K562 (cell line): ENCODE measurements at regions not wholly inside any gene's neighbourhood (a gene's known extent, or its start where the extent isn't known, plus 50 kb on each side); places are given as distances from the start of the nearest gene placed in this dataset.

ENCODE experiments used
- ATAC-seq: fragments of 200-7000 bp; cut with Tn5 transposase; 3 replicates; pipeline ENCODE4 v1.9.1; 2020; ENCODE audit warnings: moderate library complexity
- BruUV-seq: library from RNA; stranded (reverse); fragments of 400-500 nt; replicated peaks from 2 replicates; lab custom pipeline; 2021; lab: Mats Ljungman, UMichigan
- CTCF ChIA-PET: fragments of 300-600 bp; formaldehyde crosslinking; extraction: SDS; loops from one replicate; lab custom pipeline; 2021; ENCODE audit warnings: low intra/inter-chr PET ratio; lab: Yijun Ruan, JAX
- POLR2A ChIA-PET: fragments of 300-600, 350-650 bp; sonication (Branson Sonifier 250); formaldehyde crosslinking; extraction: SDS; loops from one replicate; lab custom pipeline; 2021; ENCODE audit warnings: antibody characterized with exemption, inconsistent platforms; lab: Yijun Ruan, JAX
- DNase-seq, 4 experiments: peaks; one replicate each; pipeline versions ENCODE4 v3.0.0 to v3.0.0-alpha.2; 2011 to 2018; ENCODE audit warnings: low spot score in 3 of 4, mixed read lengths in 3 of 4; ENCODE audit errors: extremely low read depth in 1 of 4
- FAIRE-seq: peaks from 2 replicates; lab custom pipeline; 2011; peaks lifted over from hg19 to GRCh38; lab: Jason Lieb, UNC
- H2AFZ ChIP-seq: 2 replicates; pipeline ENCODE4 v1.6.0; 2011; ENCODE audit warnings: low read depth, low read length, control low read depth, inconsistent platforms
- H3K27ac ChIP-seq: fragments of 200-600 bp; 3 replicates; pipeline ENCODE4 v1.8.0; 2011; ENCODE audit warnings: low read depth, mild to moderate bottlenecking, control low read depth, inconsistent platforms, low read length, moderate library complexity, mixed read lengths; ENCODE audit errors: extremely low read depth
- H3K27me3 ChIP-seq, 2 experiments: fragments of 300-600 bp in 1 of 2; 2 replicates in 1 of 2; 3 replicates in 1 of 2; pipeline versions ENCODE4 v1.6.0 to v1.8.0; 2011; ENCODE audit warnings: inconsistent platforms in 2 of 2, low read length in 2 of 2, mild to moderate bottlenecking in 1 of 2, mixed read lengths in 1 of 2, moderate library complexity in 1 of 2; ENCODE audit not compliant: control insufficient read depth in 2 of 2, insufficient read depth in 2 of 2
- H3K36me3 ChIP-seq: fragments of 300-600 bp; 3 replicates; pipeline ENCODE4 v1.8.0; 2011; ENCODE audit warnings: mild to moderate bottlenecking, low read length, inconsistent platforms; ENCODE audit not compliant: control insufficient read depth, insufficient read depth
- H3K4me1 ChIP-seq, 2 experiments: fragments of 200-600 bp in 1 of 2; replicated peaks in 1 of 2; 2 replicates in 1 of 2; 3 replicates in 1 of 2; pipeline versions ENCODE4 v1.5.1 to v1.8.0; 2011; ENCODE audit warnings: inconsistent platforms in 2 of 2, low read length in 2 of 2, mild to moderate bottlenecking in 1 of 2, mixed read lengths in 1 of 2, moderate library complexity in 1 of 2; ENCODE audit not compliant: control insufficient read depth in 2 of 2, insufficient read depth in 2 of 2
- H3K4me2 ChIP-seq: 2 replicates; pipeline ENCODE4 v1.6.1; 2011; ENCODE audit warnings: low read length, control low read depth, inconsistent platforms, mixed read lengths; ENCODE audit not compliant: insufficient read depth
- H3K4me3 ChIP-seq: fragments of 200-600 bp; sonication (generic), shearing (Covaris generic); 2 replicates; pipeline ENCODE4 v1.5.1; 2016; ENCODE audit warnings: control low read depth, inconsistent platforms
- H3K79me2 ChIP-seq: fragments of 200-600 bp; 3 replicates; pipeline ENCODE4 v1.8.0; 2011; ENCODE audit warnings: low read length, inconsistent platforms; ENCODE audit not compliant: control insufficient read depth, insufficient read depth
- H3K9ac ChIP-seq, 2 experiments: 2 replicates each; pipeline versions ENCODE4 v1.6.0 to v1.6.1; 2011; ENCODE audit warnings: low read depth in 2 of 2, low read length in 2 of 2, control low read depth in 1 of 2, inconsistent platforms in 1 of 2, mild to moderate bottlenecking in 1 of 2, mixed read lengths in 1 of 2; ENCODE audit not compliant: insufficient read depth in 1 of 2
- H3K9me1 ChIP-seq: one replicate; pipeline ENCODE4 v1.6.0; 2011; ENCODE audit warnings: inconsistent platforms, mild to moderate bottlenecking, low read length, moderate library complexity; ENCODE audit not compliant: control insufficient read depth, insufficient read depth
- H3K9me3 ChIP-seq: replicated peaks from 2 replicates; pipeline ENCODE4 v1.5.1; 2011; ENCODE audit warnings: low read depth, low read length, inconsistent platforms; ENCODE audit not compliant: control insufficient read depth, insufficient read depth
- H4K20me1 ChIP-seq: replicated peaks from 2 replicates; pipeline ENCODE4 v1.6.1; 2011; ENCODE audit warnings: low read length, inconsistent platforms, mixed read lengths; ENCODE audit not compliant: control insufficient read depth, insufficient read depth
- CSDE1 ChIP-seq, 2 experiments: fragments of 450-650 bp; IDR thresholded peaks; 2 replicates each; pipeline ENCODE4 v1.6.1; 2016; ENCODE audit warnings: mild to moderate bottlenecking in 1 of 2
- EZH2 ChIP-seq: IDR thresholded peaks from 2 replicates; pipeline ENCODE4 v1.6.1; 2012; ENCODE audit warnings: low read depth, mild to moderate bottlenecking, inconsistent platforms, low read length, borderline replicate concordance
- FOS ChIP-seq: IDR thresholded peaks from 3 replicates; pipeline ENCODE4 v1.6.1; 2011; ENCODE audit not compliant: insufficient read length; ENCODE audit errors: extremely low read depth
- FOXJ2 ChIP-seq: fragments of 200-800 bp; sonication (Bioruptor generic); IDR thresholded peaks from 2 replicates; pipeline ENCODE4 v1.6.1; 2016; ENCODE audit warnings: missing genetic modification characterization, missing compliant biosample characterization
- MCM5 ChIP-seq: fragments of 450-650 bp; IDR thresholded peaks from 2 replicates; pipeline ENCODE4 v1.6.1; 2016; ENCODE audit warnings: low read depth
- MEIS2 ChIP-seq: fragments of 450-650 bp; IDR thresholded peaks from 2 replicates; pipeline ENCODE4 v1.6.1; 2014; ENCODE audit warnings: mild to moderate bottlenecking; ENCODE audit not compliant: partially characterized antibody
- NCOA4 ChIP-seq: fragments of 450-650 bp; IDR thresholded peaks from 2 replicates; pipeline ENCODE4 v1.6.1; 2018; ENCODE audit warnings: mild to moderate bottlenecking; ENCODE audit not compliant: partially characterized antibody
- SOX6 ChIP-seq: fragments of 450-650 bp; IDR thresholded peaks from 2 replicates; pipeline ENCODE4 v1.6.1; 2014; ENCODE audit warnings: mild to moderate bottlenecking
- TCF3 ChIP-seq: sonication (generic); formaldehyde crosslinking; IDR thresholded peaks from 2 replicates; pipeline ENCODE4 v1.4.0; 2020; ENCODE audit warnings: mild to moderate bottlenecking, missing genetic modification reagents
- TFAM ChIP-seq: fragments of 250-450 bp; sonication (Bioruptor Pico); conservative IDR thresholded peaks from 2 replicates; pipeline ENCODE4 v1.5.0; 2021; ENCODE audit warnings: mild to moderate bottlenecking, moderate library complexity
- ZNF121 ChIP-seq: sonication (generic); formaldehyde crosslinking; conservative IDR thresholded peaks from 2 replicates; pipeline ENCODE4 v1.8.0; 2022; ENCODE audit warnings: missing genetic modification reagents
- ZNF124 ChIP-seq: sonication (generic); formaldehyde crosslinking; IDR thresholded peaks from 2 replicates; pipeline ENCODE4 v1.8.1; 2022; ENCODE audit warnings: missing genetic modification reagents
- ZNF143 ChIP-seq: sonication (generic); formaldehyde crosslinking; IDR thresholded peaks from 2 replicates; pipeline ENCODE4 v1.9.0; 2022; ENCODE audit warnings: mild to moderate bottlenecking, missing genetic modification reagents
- WGBS: fragments of 100-300 bp; shearing (Covaris generic); methylation state at CpG from one replicate; pipeline ENCODE4 v1.1.6; 2016; ENCODE audit warnings: low coverage, mixed read lengths; ENCODE audit not compliant: insufficient coverage; ENCODE audit errors: missing lambda C conversion rate; 5-methylcytosine and 5-hydroxymethylcytosine counted together
- in situ Hi-C: fragments of 300-500 bp; cut with MboI; formaldehyde crosslinking; loops from 4 replicates; pipeline ENCODE4 v1.15.0; 2018; ENCODE audit warnings: inconsistent platforms, mixed read lengths
- intact Hi-C: fragments of 100-400 bp; cut with micrococcal nuclease; formaldehyde crosslinking; loops from 2 replicates; pipeline ENCODE4 v1.14.2; 2022
- TF ChIP-seq, protein P1 (sequence below): sonication (generic); formaldehyde crosslinking; IDR thresholded peaks from 2 replicates; pipeline ENCODE4 v1.8.0; 2022; ENCODE audit warnings: mild to moderate bottlenecking, missing genetic modification reagents
- TF ChIP-seq, protein P2 (sequence below): fragments of 250-450 bp; sonication (Bioruptor Pico); IDR thresholded peaks from 2 replicates; pipeline ENCODE4 v1.5.0; 2021; ENCODE audit warnings: mild to moderate bottlenecking, moderate library complexity
- TF ChIP-seq, protein P3 (sequence below): fragments of 250-450 bp; sonication (Bioruptor Pico); IDR thresholded peaks from 2 replicates; pipeline ENCODE4 v1.4.0; 2020; ENCODE audit warnings: mild to moderate bottlenecking, moderate library complexity, borderline replicate concordance
- TF ChIP-seq, protein P4 (sequence below): sonication (generic); formaldehyde crosslinking; IDR thresholded peaks from 2 replicates; pipeline ENCODE4 v1.8.1; 2023; ENCODE audit warnings: mild to moderate bottlenecking, missing genetic modification reagents

DNA sequence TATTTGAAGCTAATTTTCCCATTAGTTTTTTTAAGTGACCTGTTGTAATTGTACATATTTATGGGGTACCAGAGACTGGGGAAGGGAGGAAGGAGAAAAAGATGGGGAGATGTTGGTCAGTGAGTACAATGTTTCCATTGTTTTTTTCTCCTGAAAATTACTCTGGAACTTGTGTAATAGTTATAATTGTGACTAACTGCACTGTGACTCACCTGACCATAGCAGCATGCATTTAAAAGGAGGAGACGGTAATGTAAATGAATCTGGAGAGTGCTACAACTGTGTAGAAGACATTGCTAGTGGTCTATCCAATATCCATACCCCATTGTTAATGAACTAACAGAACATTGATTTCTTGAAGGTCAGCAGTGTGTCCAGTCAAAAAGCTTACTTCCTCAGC lies 133.4 kb downstream of the RFPL4B start:
- no TSS peak for BruUV-seq
- no peaks in the 10 kb centered on the region for H3K79me2 ChIP-seq
- H3K4me2 ChIP-seq = no peak overlapping the region
- DNase-seq = no peak
- no peaks in the 10 kb centered on the region for H4K20me1 ChIP-seq
- no peak for ATAC-seq
- no peaks in the 10 kb centered on the region for H3K27me3 ChIP-seq
- no peak overlapping the region for H2AFZ ChIP-seq
- no peaks in the 10 kb centered on the region for H3K9me3 ChIP-seq
- no peaks in the 10 kb centered on the region for H3K36me3 ChIP-seq
- H3K4me3 ChIP-seq = no peak overlapping the region
- no peaks in the 10 kb centered on the region for H3K4me1 ChIP-seq
- no peak for FAIRE-seq
- H3K27ac ChIP-seq = no peak overlapping the region
- H3K9ac ChIP-seq = no peak overlapping the region
- 0% methylated on average over 1 of the region's 1 CpG for WGBS
- ChIA-PET CTCF (no interaction called here), POLR2A (no interaction called here)
- H3K9me1 ChIP-seq = no peaks in the 10 kb centered on the region
- intact Hi-C loops (no loop called here), in situ Hi-C loops (no loop called here)
- TF ChIP-seq EZH2 (no peak), TFAM (CRISPR knock-in tag) (no peak), FOXJ2 (no peak), CSDE1 (IDR thresholded peaks at IDR 0.05) (no peak), NCOA4 (no peak), ZNF121 (no peak), MEIS2 (no peak), FOS (no peak), ZNF143 (no peak), TCF3 (CRISPR knock-in tag) (no peak), ZNF124 (CRISPR knock-in tag) (no peak), SOX6 (no peak), MCM5 (no peak)
- TF ChIP-seq, protein P1, sequence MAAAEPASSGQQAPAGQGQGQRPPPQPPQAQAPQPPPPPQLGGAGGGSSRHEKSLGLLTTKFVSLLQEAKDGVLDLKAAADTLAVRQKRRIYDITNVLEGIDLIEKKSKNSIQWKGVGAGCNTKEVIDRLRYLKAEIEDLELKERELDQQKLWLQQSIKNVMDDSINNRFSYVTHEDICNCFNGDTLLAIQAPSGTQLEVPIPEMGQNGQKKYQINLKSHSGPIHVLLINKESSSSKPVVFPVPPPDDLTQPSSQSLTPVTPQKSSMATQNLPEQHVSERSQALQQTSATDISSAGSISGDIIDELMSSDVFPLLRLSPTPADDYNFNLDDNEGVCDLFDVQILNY = no peak
- TF ChIP-seq, protein P2, sequence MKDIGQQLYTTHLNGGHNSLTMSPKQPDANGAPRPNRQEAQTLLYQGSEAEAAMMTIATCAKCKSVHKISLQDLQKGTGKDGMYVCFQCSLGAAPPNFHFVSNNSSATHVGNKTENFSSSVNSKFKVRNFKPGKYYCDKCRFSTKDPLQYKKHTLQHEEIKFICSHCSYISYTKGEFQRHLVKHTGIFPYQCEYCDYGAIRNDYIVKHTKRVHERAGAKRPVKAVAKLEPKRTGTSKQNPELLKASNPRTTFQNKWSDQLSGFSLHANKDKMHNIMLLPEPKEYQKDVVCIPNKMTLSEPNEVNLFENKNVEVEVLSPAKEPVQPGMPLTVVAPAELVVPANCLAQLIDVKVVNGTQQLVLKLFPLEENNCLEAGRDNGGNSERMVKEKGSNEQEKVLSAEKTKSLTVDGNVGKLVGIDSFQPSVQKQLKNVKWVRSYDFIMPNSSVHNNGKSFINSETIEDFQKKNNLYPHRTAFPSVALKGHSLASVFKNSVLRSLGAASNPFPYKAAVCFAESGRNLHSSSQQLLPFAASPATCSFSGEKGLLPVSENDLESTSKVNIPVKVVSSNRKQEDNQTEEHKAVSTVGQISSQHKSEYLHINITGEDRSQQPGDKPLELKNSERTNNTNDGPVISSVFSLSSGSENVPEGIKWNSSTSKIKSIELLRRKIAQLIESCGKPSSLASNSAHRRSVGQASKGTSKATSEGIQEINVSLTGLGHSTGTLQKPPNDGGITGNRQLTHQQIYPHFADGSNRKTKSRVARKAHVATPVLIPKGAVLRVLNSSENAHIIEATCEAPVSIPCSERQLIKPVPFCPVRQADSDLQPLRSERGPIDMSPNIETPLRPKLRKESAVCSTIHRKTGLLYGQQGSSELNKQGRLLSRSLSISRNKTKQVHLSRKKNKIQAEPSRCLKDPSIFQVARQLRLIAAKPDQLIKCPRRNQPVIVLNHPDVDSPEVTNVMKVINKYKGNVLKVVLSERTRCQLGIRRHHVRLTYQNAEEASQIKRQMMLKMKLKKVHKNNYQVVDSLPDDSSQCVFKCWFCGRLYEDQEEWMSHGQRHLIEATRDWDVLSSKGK = no peak
- TF ChIP-seq, protein P3, sequence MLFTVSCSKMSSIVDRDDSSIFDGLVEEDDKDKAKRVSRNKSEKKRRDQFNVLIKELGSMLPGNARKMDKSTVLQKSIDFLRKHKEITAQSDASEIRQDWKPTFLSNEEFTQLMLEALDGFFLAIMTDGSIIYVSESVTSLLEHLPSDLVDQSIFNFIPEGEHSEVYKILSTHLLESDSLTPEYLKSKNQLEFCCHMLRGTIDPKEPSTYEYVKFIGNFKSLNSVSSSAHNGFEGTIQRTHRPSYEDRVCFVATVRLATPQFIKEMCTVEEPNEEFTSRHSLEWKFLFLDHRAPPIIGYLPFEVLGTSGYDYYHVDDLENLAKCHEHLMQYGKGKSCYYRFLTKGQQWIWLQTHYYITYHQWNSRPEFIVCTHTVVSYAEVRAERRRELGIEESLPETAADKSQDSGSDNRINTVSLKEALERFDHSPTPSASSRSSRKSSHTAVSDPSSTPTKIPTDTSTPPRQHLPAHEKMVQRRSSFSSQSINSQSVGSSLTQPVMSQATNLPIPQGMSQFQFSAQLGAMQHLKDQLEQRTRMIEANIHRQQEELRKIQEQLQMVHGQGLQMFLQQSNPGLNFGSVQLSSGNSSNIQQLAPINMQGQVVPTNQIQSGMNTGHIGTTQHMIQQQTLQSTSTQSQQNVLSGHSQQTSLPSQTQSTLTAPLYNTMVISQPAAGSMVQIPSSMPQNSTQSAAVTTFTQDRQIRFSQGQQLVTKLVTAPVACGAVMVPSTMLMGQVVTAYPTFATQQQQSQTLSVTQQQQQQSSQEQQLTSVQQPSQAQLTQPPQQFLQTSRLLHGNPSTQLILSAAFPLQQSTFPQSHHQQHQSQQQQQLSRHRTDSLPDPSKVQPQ = no peak
- TF ChIP-seq, protein P4, sequence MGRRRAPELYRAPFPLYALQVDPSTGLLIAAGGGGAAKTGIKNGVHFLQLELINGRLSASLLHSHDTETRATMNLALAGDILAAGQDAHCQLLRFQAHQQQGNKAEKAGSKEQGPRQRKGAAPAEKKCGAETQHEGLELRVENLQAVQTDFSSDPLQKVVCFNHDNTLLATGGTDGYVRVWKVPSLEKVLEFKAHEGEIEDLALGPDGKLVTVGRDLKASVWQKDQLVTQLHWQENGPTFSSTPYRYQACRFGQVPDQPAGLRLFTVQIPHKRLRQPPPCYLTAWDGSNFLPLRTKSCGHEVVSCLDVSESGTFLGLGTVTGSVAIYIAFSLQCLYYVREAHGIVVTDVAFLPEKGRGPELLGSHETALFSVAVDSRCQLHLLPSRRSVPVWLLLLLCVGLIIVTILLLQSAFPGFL = no peak
